ENCODE measurements at regions not wholly inside any gene's neighbourhood (a gene's known extent, or its start where the extent isn't known, plus 50 kb on each side); places are given as distances from the start of the nearest gene placed in this dataset.
"Not testable (repeated sequence)": the region's sequence is repeated elsewhere in the genome, so short reads cannot be mapped to it uniquely, and the experiment has no call there.

DNA sequence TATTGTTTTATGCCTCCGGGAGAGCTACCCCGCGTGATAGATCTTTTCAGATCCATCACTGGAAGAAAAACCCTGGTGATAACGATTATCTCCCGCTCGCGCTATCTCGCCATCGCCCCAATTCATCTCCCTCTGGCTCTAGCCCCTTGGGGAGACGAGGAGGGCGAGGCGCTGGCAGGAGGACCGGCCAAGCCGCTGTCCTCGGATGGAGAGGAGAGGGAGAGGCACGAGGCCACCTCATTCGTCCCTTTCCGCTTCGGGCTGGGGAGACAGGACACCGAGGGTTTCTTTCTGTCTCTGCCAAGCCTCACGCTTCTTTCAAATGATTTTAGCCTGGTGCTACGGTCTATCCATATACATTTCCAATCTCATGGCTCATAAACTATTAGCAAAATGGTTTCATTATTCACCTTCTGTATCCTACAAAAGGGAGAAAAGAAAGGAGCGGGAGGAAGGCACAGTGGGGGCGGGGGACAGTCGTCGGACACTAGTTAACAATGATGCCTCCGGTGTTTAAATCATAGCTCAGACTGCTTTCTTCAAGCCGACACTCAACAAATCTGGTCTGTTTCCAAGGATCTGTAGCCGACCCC lies 415.0 kb upstream of the ESRRG start:
- peaks cover 2% of the 10 kb centered on the region for H3K36me3 Mint-ChIP-seq (ENCODE audit: low read depth)
- H3K4me3 Mint-ChIP-seq, result no peak overlapping the region
- peaks cover 2% of the 10 kb centered on the region for H3K4me1 Mint-ChIP-seq
- DNase-seq (no peak), ATAC-seq (no peak)
- no peak overlapping the region for H3K27ac Mint-ChIP-seq
- H3K9me3 ChIP-seq (ENCODE audit: control insufficient read depth, low read length, poor library complexity, severe bottlenecking), result no peaks in the 10 kb centered on the region
- H3K27me3 Mint-ChIP-seq, result peaks cover 70% of the 10 kb centered on the region

DNA sequence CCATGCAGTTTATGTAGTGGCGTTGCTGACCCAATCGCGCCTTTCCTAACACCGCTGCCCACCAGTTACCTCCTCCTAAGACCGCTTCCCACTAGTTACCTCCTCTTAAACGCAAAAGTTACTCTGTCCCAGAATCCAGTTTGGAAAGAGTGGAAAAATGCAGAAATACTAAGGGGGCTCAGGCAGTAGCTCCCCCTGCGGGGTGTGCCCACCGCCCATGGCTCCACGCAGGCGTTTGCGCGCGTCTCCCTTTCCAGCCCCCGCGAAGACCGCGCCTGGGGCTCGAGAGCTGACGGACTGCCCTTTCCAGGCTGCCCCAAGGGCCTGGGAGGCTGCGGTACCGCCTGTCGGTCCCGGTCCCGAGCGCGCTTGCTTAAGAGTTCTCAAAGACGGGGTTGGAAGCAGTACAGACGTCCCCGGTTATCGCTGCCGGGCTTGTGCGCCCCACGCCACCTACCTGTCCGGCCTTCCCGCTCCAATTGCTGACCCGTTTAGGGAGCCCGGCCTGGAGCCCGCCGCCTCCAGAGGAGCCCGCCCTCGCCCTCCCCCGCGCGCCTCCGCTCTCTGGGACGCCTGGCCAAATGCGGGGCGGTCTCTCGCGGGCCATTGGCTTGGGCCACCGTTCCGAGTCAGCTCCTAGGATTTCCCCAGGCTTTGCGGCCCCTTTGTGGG lies 414.1 kb upstream of the ESRRG start:
- ATAC-seq, result no peak
- Mint-ChIP-seq H3K4me3 (no peak overlapping the region), H3K4me1 (peaks cover 2% of the 10 kb centered on the region), H3K27ac (no peak overlapping the region), H3K27me3 (peaks cover 72% of the 10 kb centered on the region), H3K36me3 (ENCODE audit: low read depth) (peaks cover 2% of the 10 kb centered on the region)
- no peaks in the 10 kb centered on the region for H3K9me3 ChIP-seq (ENCODE audit: control insufficient read depth, low read length, poor library complexity, severe bottlenecking)
- DNase-seq, result no peak

DNA sequence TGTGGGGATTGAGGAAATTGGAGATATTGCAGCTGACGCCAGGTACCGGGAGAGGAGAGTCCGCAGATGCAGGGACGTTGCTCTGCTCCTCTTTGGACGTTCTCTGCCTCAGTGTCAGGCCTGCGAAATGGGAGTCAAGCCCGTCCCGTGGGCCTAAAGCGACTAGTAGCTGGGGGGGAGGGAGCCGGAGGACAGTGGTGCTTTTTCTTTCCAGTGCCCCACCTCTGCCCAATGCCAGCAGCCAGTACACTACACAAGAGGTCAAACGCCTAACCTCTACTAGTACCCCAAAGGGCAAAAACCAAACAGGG lies 413.6 kb upstream of the ESRRG start:
- no peak overlapping the region for H3K27ac Mint-ChIP-seq
- H3K9me3 ChIP-seq (ENCODE audit: control insufficient read depth, low read length, poor library complexity, severe bottlenecking), result no peaks in the 10 kb centered on the region
- H3K36me3 Mint-ChIP-seq (ENCODE audit: low read depth), result peaks cover 2% of the 10 kb centered on the region
- H3K4me3 Mint-ChIP-seq, result no peak overlapping the region
- H3K27me3 Mint-ChIP-seq, result peaks cover 77% of the 10 kb centered on the region
- peaks cover 2% of the 10 kb centered on the region for H3K4me1 Mint-ChIP-seq
- no peak for ATAC-seq
- no peak for DNase-seq

DNA sequence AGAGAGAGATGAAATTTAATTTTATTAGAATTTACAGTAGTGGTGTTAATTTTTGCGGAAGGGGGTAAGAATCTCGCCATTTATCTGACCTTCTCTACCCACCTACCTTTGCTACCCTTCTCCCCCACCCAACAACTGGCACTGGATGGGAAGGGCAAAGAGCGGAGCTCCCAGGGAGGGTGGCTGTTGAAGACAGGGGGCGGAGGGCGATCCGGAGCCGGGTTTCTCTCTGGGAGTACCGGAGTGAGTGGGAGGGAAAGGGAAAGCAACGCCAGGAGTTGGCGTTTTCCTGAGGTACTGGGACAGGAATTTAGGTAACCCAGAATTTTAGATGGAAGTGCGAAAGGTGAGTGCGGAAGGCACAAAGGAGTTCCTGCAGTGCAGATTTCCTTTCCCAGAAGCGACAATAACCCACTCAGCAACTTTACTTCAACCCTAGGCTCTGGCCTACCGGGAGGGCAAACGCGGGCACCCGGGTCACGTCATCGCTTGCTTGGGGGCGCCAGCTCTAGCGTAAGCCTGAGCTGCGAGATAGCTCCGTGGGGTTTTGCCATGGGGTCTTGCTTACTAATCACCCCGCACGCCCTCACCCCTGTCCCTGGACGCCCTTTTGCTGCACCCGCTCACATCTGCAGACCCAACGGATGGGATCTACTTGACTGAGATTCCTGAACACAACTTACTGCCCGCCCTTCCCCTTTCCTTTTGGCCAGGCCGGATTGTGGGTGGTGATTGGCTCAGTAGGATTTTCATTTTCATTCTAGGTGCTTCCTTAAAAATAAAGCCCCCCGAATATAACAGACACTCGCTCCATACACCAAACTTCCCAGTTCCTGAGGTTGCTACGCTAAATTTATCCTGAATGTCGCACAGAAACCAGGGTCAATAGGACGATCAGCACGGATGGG lies 413.0 kb upstream of the ESRRG start:
- no peak for ATAC-seq
- peaks cover 2% of the 10 kb centered on the region for H3K36me3 Mint-ChIP-seq (ENCODE audit: low read depth)
- no peak overlapping the region for H3K4me3 Mint-ChIP-seq
- H3K4me1 Mint-ChIP-seq, result peaks cover 2% of the 10 kb centered on the region
- DNase-seq, result no peak
- no peak overlapping the region for H3K27ac Mint-ChIP-seq
- peaks cover 78% of the 10 kb centered on the region for H3K27me3 Mint-ChIP-seq
- no peaks in the 10 kb centered on the region for H3K9me3 ChIP-seq (ENCODE audit: control insufficient read depth, low read length, poor library complexity, severe bottlenecking)

DNA sequence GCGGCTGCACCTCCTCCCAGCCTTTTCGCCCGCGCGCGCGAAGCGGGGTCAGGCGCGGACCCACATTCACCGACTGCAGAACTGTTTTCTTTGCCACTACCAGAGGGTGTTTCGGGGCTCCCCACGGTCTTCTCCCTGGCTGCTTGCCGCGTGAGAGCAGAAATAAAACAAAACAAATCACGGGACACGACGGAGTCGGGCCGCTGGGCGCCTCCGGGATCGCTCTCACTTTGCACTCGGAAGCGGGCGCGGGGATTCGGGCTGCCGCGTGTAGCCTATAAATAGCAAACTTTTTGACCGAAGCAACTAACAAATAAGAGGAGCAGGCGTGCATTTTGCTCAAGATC lies 412.3 kb upstream of the ESRRG start:
- Mint-ChIP-seq H3K27ac (no peak overlapping the region), H3K4me3 (no peak overlapping the region), H3K4me1 (peaks cover 2% of the 10 kb centered on the region), H3K36me3 (ENCODE audit: low read depth) (no peaks in the 10 kb centered on the region), H3K27me3 (peaks cover 72% of the 10 kb centered on the region)
- DNase-seq, result no peak
- ATAC-seq, result no peak
- no peaks in the 10 kb centered on the region for H3K9me3 ChIP-seq (ENCODE audit: control insufficient read depth, low read length, poor library complexity, severe bottlenecking)

DNA sequence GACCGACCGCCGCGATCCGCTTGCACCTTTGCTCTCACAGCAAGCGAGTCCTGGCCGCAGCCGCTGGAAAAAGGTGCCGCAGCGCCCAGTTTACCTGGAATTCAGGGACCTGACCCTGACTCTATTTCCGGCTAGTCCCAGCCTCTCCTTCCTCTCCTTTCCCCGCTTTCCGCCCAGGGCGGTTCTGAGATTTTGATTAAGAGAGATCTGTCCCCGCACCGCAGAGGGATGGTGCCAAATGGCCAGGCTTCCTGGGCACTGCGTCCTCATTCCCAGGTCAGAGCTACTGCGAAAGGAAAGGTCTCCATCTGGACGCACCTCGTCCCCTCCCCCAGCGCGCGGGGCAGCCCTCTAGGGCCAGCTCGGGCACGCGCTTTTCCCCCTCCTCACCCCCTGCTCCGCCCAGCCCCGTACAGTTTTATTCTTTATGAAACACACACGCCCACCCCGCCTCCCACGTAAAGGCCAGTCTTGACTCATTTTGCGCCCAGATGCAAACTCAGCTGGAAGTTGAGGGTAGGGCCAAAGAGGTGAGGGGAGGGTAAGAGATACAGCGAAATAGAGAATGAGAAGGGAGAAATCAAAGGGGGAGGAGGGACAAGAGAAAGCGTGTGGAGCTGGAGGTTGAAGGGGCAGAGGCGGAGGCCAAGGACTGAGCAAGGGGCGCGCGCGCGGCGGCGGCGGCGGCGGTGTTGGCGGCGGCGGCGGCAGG lies 411.8 kb upstream of the ESRRG start:
- H3K27ac Mint-ChIP-seq, result no peak overlapping the region
- H3K27me3 Mint-ChIP-seq, result peaks cover 66% of the 10 kb centered on the region
- ATAC-seq, result no peak
- H3K4me3 Mint-ChIP-seq, result no peak overlapping the region
- H3K4me1 Mint-ChIP-seq, result peaks cover 2% of the 10 kb centered on the region
- no peaks in the 10 kb centered on the region for H3K36me3 Mint-ChIP-seq (ENCODE audit: low read depth)
- H3K9me3 ChIP-seq (ENCODE audit: control insufficient read depth, low read length, poor library complexity, severe bottlenecking), result no peaks in the 10 kb centered on the region
- DNase-seq, result no peak

DNA sequence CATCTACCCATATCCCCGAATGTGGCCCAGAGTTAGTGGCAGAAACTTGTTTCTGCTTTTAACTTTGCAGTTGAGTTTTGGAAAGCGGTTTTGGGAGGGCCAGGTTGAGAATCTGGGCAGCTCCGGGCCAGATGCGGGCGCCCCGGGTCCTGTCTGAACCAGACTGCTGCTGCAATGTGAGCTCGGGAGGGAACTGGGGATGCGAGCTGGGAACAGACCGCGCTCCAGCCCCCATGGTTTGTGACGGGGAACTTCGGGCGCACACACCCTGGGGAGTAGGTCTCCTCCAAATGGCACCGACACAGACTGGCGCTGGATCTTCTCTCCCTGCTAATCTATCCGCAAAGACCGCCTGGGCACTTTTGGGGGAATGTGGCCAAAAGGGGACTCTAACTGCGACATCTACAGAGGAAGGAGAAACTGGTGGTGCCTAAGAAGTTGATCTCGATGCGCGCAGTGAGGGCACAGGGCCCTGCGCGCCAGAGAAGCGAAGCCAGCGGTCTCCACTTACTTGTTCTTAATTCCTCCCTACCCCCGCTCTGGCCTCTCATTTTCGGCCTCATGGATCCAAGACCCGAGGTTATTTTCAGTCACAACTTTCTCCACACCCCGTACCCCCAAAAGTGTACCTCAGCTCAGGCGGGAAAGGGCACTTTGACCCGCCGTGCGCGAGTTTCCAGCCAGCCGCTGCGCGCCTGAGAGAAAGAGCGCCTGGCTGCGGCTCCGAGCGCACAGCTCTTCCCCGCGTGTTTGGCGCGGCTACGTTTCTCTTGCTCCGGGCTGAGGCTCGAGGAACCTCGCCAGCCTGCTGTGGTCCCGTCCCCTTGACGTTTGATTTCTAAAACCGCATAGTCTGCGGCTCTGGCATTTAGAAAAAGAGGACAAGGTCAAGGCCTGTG lies 411.0 kb upstream of the ESRRG start:
- no peak overlapping the region for H3K4me3 Mint-ChIP-seq
- ATAC-seq (no peak), DNase-seq (no peak)
- H3K36me3 Mint-ChIP-seq (ENCODE audit: low read depth), result no peaks in the 10 kb centered on the region
- peaks cover 2% of the 10 kb centered on the region for H3K4me1 Mint-ChIP-seq
- no peak overlapping the region for H3K27ac Mint-ChIP-seq
- no peaks in the 10 kb centered on the region for H3K9me3 ChIP-seq (ENCODE audit: control insufficient read depth, low read length, poor library complexity, severe bottlenecking)
- peaks cover 63% of the 10 kb centered on the region for H3K27me3 Mint-ChIP-seq

DNA sequence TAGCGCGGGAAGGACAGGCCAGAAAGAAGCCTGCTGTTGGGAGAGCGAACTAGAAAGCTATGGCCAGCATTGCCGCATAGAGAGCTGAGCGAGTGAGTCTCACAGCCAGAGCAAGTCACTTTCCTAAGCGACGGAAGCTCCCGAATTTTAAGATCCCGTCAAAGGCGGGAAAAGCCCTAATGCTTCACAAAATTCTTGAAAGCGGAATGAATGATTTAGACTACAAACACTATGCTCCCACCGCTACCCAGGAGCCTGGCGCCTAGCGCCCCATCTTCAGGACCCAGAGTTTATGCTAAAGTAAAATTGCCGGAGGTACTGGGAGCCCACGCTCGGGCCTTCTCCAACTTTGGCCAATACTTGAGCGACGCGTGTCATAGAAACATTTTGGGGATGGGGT lies 409.9 kb upstream of the ESRRG start:
- ATAC-seq (no peak), DNase-seq (no peak)
- no peak overlapping the region for H3K4me3 Mint-ChIP-seq
- no peaks in the 10 kb centered on the region for H3K36me3 Mint-ChIP-seq (ENCODE audit: low read depth)
- H3K27me3 Mint-ChIP-seq, result peaks cover 51% of the 10 kb centered on the region
- H3K9me3 ChIP-seq (ENCODE audit: control insufficient read depth, low read length, poor library complexity, severe bottlenecking), result no peaks in the 10 kb centered on the region
- H3K4me1 Mint-ChIP-seq, result peaks cover 2% of the 10 kb centered on the region
- no peak overlapping the region for H3K27ac Mint-ChIP-seq

DNA sequence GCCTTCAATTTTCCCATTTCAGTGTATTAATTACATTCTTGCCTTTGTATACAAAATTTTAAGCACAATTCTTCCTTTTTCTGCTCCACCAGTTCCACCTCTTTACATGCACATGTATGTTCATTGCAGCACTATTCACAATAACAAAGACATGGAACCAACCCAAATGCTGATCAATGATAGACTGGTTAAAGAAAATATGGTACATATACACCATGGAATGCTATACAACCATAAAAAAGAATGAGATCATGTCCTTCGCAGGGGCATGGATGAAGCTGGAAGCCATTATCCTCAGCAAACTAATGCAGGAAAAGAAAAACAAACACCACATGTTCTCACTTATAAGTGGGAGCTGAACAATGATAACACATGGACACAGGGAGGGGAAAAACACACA lies 400.1 kb upstream of the ESRRG start:
- not testable (repeated sequence) for H3K27ac Mint-ChIP-seq; ATAC-seq; H3K4me3 Mint-ChIP-seq; H3K27me3 Mint-ChIP-seq; H3K36me3 Mint-ChIP-seq (ENCODE audit: low read depth); DNase-seq; H3K4me1 Mint-ChIP-seq; H3K9me3 ChIP-seq (ENCODE audit: control insufficient read depth, low read length, poor library complexity, severe bottlenecking)

DNA sequence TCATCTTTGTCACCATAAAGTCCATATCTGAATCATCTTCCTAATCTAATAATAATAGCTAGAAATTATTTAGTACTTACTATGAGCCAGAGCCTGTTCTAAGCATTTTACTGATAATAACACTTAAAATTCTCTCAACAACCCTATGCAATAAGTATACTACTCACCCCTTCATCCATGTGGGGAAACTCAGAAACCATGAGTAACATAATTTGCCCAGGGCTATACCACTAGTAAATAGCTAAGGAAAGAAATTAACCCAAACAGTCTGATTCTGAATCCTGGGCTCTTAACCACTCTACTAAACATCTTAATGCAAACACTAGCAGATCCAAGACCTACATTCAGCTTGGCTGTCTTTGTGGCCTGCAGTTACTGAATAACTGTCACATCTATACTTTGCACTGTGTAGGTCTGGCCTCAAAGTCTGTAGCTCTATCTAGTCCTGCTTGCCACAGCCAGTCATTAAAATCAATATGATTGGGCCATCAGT lies 394.8 kb upstream of the ESRRG start:
- H3K4me3 Mint-ChIP-seq, result no peak overlapping the region
- no peaks in the 10 kb centered on the region for H3K9me3 ChIP-seq (ENCODE audit: control insufficient read depth, low read length, poor library complexity, severe bottlenecking)
- DNase-seq (no peak), ATAC-seq (no peak)
- no peak overlapping the region for H3K27ac Mint-ChIP-seq
- H3K4me1 Mint-ChIP-seq, result no peaks in the 10 kb centered on the region
- H3K27me3 Mint-ChIP-seq, result no peaks in the 10 kb centered on the region
- no peaks in the 10 kb centered on the region for H3K36me3 Mint-ChIP-seq (ENCODE audit: low read depth)

DNA sequence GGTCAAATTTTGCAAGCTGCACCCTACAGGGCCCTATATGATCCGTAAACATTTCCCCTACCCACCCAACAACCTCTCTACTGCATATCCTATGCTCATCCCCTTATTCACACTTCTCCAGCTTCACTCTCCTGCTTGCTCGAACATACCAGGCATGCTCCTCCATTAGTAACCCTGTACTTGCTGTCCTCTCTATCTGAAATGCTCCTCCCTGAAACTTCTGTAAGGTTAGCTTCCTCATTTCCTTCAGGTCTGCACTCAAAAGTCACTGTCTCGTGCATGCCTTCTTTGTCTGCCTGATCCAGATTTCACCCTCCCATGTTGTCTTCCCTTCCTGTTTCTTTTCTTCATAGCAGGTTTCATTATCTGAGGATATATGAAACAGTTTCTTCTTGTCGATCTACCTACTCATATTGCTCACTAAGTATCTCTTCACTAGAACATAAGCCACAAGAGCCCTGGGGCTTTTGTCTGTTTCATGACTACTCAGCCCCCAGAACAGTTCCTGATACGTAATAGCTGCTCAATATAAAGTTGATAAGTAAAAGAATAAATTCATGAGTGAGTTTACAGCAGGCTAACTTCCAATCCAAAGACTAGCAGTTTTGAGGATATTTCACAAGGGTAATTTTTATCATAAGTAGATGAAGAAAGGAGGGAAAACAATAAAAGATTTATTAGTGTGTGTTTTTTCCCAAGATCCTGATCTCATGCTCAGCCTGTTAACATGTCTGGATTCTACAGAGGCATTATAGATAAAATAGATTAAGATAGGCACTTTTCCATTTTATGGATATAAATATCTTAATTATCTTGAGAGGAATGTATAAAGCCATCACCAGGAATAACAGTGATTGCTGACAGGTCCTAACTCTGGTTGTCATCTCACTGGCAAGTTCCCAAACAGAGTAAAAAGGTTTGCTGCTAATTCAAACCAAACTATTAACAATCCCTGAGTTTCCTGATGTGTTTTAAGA lies 392.5 kb upstream of the ESRRG start:
- H3K4me1 Mint-ChIP-seq, result no peaks in the 10 kb centered on the region
- H3K27ac Mint-ChIP-seq, result no peak overlapping the region
- no peaks in the 10 kb centered on the region for H3K36me3 Mint-ChIP-seq (ENCODE audit: low read depth)
- no peak overlapping the region for H3K4me3 Mint-ChIP-seq
- H3K27me3 Mint-ChIP-seq, result no peaks in the 10 kb centered on the region
- H3K9me3 ChIP-seq (ENCODE audit: control insufficient read depth, low read length, poor library complexity, severe bottlenecking), result no peaks in the 10 kb centered on the region
- DNase-seq (no peak), ATAC-seq (no peak)

DNA sequence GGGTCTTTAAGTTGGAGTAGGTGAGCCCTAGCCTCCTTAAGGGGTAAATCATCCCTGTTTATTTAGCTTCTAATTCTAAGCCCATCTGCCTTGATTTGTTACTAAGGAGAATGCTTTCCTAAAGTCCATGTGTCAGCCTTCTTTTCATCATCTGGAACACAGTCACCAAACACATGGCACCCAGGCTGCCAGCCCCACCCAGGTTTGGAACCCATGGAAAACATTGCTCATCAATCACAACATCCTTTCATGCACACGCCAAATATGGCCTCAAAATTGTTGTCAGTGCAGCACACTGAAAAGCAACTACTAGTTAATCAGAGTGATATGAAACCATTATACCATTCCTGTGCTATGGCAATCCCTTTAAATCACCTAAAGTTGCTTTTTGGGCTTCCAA lies 386.7 kb upstream of the ESRRG start:
- Mint-ChIP-seq H3K27ac (no peak overlapping the region), H3K36me3 (ENCODE audit: low read depth) (no peaks in the 10 kb centered on the region), H3K4me1 (no peaks in the 10 kb centered on the region), H3K27me3 (no peaks in the 10 kb centered on the region), H3K4me3 (no peak overlapping the region)
- ATAC-seq (no peak), DNase-seq (no peak)
- no peaks in the 10 kb centered on the region for H3K9me3 ChIP-seq (ENCODE audit: control insufficient read depth, low read length, poor library complexity, severe bottlenecking)
